ENCODE measurements at regions not wholly inside any gene's neighbourhood (a gene's known extent, or its start where the extent isn't known, plus 50 kb on each side); places are given as distances from the start of the nearest gene placed in this dataset.

DNA sequence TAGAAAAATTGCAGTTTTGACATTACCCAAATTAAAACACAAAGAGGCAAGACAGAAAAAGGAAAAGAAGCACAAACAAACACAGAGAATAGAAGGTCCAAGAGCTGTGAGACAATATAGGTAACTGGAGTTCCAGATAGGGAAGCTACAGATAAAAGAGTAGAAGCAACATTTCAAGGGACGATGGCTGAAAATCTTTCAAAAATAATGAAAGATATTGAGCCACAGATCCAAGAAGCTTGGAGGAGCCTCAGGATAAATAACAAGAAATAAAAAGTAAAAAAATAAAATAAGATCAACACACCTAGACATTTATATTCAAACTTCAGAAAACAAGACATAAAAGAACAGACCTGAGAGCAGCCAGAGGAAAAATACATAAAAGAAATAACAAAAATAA, 164.9 kb downstream of the FNDC1 start:
- no peak for DNase-seq (ENCODE audit: low spot score)

DNA sequence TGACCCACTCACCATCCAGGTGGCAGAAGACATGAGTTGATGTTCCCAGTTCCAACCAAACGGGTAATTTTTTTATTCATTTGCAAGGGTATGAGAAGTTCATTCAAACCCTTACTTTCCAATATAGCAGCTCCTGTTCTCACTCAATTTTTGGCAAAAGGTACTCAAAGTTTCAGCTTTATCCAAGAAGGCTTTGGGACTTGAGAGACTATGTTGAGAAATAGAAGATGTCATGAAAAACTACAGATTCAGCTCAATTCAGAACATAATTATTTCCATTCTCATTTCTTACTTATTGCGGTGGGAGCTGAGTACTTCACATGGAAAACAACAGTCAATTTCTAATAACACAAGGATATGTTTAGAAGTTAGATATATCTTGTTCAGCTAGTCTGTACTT, 162.3 kb downstream of the FNDC1 start:
- DNase-seq (ENCODE audit: low spot score) = no peak

DNA sequence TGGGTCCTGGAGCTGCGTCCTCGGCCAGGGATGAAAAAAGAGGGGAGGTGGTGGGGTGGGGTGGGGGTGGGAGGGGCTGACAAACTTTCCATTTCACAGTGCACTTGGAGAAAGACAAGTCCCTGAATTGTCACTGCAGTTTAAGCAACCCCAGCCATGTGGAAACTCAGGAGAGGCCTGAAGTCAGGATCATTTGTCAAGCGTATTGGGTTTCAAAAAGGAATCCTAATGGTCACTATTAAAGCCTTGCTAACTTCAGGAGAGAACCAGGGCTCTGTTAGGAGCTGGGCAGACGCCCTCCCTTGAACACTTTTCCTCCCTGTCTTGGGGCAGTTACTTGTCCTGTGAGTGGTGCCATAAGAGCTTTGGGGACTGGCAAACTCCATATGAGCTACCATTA, 159.9 kb downstream of the FNDC1 start:
- DNase-seq (ENCODE audit: low spot score) = no peak

DNA sequence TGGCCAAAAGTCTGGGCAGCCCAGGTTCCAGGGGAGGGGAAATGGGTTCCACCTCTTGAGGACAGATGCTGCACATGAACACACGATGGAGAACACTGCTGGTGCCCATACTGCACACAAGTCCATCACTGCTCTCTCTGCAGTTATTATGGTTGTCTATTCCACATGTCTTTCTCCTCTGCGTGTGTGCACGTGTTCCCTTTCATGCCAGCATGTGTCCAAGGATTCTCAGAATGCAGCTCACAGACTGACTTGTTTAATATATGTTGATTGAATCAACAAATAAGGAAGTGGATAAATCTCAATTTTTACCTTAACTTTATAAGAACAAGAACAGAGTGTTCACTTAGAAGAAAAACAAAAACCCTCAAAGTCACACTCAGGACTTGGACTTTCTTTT, 158.9 kb downstream of the FNDC1 start:
- no peak for DNase-seq (ENCODE audit: low spot score)

DNA sequence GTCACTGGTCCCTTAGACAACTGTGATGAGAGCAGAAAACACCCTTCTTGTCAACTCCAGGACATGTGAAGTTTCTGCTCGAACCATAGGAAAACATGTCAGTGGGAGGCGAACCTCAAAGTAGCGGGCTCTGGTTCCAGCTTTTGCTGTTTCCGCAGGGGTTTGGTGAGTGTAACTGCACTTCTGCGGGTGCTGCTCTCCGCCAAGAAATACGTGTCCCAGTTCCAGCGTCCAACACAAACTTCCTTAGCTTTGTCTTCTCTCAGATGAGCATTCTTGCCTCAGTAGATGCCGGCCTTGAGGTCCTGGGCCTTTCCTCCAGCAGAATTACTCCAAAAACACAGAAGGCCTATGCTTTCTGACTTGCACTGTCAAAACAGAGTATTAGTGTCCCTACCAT, 156.3 kb downstream of the FNDC1 start:
- no peak for DNase-seq (ENCODE audit: low spot score)

DNA sequence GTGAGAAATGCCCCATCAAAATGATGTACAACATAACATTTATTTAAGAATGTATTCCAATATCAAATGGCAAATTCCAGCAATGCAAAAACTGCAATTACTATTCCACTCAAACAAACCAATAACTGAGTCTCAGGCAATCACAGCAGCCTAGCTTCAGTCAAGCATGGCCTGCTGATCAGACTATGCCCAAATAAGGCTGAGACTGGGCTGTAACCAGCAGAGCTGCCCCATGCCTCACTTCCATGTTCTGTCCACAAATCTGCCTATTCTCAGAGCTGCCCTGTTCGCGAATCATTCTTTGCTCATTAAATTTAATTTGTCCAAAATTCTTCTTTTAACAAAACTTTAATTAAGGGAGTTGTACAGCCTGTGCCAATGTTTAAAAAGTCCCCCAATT, 155.4 kb downstream of the FNDC1 start:
- no peak for DNase-seq (ENCODE audit: low spot score)

Data from COLO829 (cell line).